Osteocyte (in vitro differentiated cells): ENCODE measurements at regions not wholly inside any gene's neighbourhood (a gene's known extent, or its start where the extent isn't known, plus 50 kb on each side); places are given as distances from the start of the nearest gene placed in this dataset.
"Not testable (repeated sequence)": the region's sequence is repeated elsewhere in the genome, so short reads cannot be mapped to it uniquely, and the experiment has no call there.

Experiments
- DNase-seq: peaks from one replicate; pipeline ENCODE4 v3.0.0; 2021; ENCODE audit warnings: mixed read lengths; ENCODE audit not compliant: unreplicated experiment; ENCODE audit errors: extremely low spot score
- H3K27ac Mint-ChIP-seq: one replicate; pipeline ENCODE4 v1.8.0; 2021; ENCODE audit warnings: mild to moderate bottlenecking, mixed read lengths; ENCODE audit not compliant: unreplicated experiment
- H3K27me3 Mint-ChIP-seq: one replicate; pipeline ENCODE4 v1.8.0; 2021; ENCODE audit warnings: mixed read lengths; ENCODE audit not compliant: unreplicated experiment
- H3K36me3 Mint-ChIP-seq: one replicate; pipeline ENCODE4 v1.8.0; 2021; ENCODE audit warnings: mixed read lengths; ENCODE audit not compliant: unreplicated experiment
- H3K4me1 Mint-ChIP-seq: one replicate; pipeline ENCODE4 v1.8.0; 2021; ENCODE audit warnings: mixed read lengths; ENCODE audit not compliant: unreplicated experiment
- H3K4me3 Mint-ChIP-seq: one replicate; pipeline ENCODE4 v1.8.0; 2021; ENCODE audit warnings: mild to moderate bottlenecking, moderate library complexity, mixed read lengths; ENCODE audit not compliant: unreplicated experiment
- H3K9me3 Mint-ChIP-seq: one replicate; pipeline ENCODE4 v1.8.0; 2021; ENCODE audit warnings: mixed read lengths; ENCODE audit not compliant: unreplicated experiment
- CTCF ChIP-seq: fragments of 200-600 bp; sonication (generic); IDR thresholded peaks from 2 replicates; pipeline ENCODE4 v1.5.0; 2021; ENCODE audit warnings: antibody characterized with exemption, mild to moderate bottlenecking, moderate library complexity

GRCh38 chr13:70218618-70219017, 110.4 kb upstream of the KLHL1 start:
- no peak overlapping the region for H3K27ac Mint-ChIP-seq
- no peaks in the 10 kb centered on the region for H3K4me1 Mint-ChIP-seq
- no peaks in the 10 kb centered on the region for H3K36me3 Mint-ChIP-seq
- H3K27me3 Mint-ChIP-seq, result peaks cover 2% of the 10 kb centered on the region
- H3K4me3 Mint-ChIP-seq, result no peak overlapping the region
- H3K9me3 Mint-ChIP-seq, result no peaks in the 10 kb centered on the region
- DNase-seq, result no peak
- TF ChIP-seq CTCF, result no peak

- peaks cover 14% of the 10 kb centered on the region for H3K9me3 Mint-ChIP-seq
- not testable (repeated sequence) for H3K27ac Mint-ChIP-seq, DNase-seq, H3K4me3 Mint-ChIP-seq, H3K27me3 Mint-ChIP-seq, H3K4me1 Mint-ChIP-seq, H3K36me3 Mint-ChIP-seq
Measured at GRCh38 chr13:70208968-70209367, 100.7 kb upstream of the KLHL1 start.

- peaks cover 18% of the 10 kb centered on the region for H3K9me3 Mint-ChIP-seq
- no peak overlapping the region for H3K4me3 Mint-ChIP-seq
- no peaks in the 10 kb centered on the region for H3K4me1 Mint-ChIP-seq
- no peaks in the 10 kb centered on the region for H3K27me3 Mint-ChIP-seq
- H3K36me3 Mint-ChIP-seq, result no peaks in the 10 kb centered on the region
- no peak overlapping the region for H3K27ac Mint-ChIP-seq
- no peak for TF ChIP-seq CTCF
- no peak for DNase-seq
Measured at GRCh38 chr13:70206671-70207070, 98.4 kb upstream of the KLHL1 start.

GRCh38 chr13:70203661-70204229, 95.5 kb upstream of the KLHL1 start:
- no peak overlapping the region for H3K27ac Mint-ChIP-seq
- no peaks in the 10 kb centered on the region for H3K4me1 Mint-ChIP-seq
- H3K4me3 Mint-ChIP-seq, result no peak overlapping the region
- H3K36me3 Mint-ChIP-seq, result no peaks in the 10 kb centered on the region
- no peak for DNase-seq
- H3K27me3 Mint-ChIP-seq, result no peaks in the 10 kb centered on the region
- no peak for TF ChIP-seq CTCF
- H3K9me3 Mint-ChIP-seq, result peaks cover 8% of the 10 kb centered on the region

- Mint-ChIP-seq H3K4me1 (no peaks in the 10 kb centered on the region), H3K9me3 (peaks cover 6% of the 10 kb centered on the region), H3K27ac (no peak overlapping the region), H3K4me3 (no peak overlapping the region), H3K27me3 (no peaks in the 10 kb centered on the region), H3K36me3 (no peaks in the 10 kb centered on the region)
- no peak for TF ChIP-seq CTCF
- DNase-seq, result no peak
Measured at GRCh38 chr13:70191034-70191433, 82.8 kb upstream of the KLHL1 start.

- H3K27me3 Mint-ChIP-seq, result no peaks in the 10 kb centered on the region
- no peak for DNase-seq
- no peak overlapping the region for H3K27ac Mint-ChIP-seq
- no peak overlapping the region for H3K4me3 Mint-ChIP-seq
- no peaks in the 10 kb centered on the region for H3K4me1 Mint-ChIP-seq
- H3K9me3 Mint-ChIP-seq, result no peaks in the 10 kb centered on the region
- no peak for TF ChIP-seq CTCF
- no peaks in the 10 kb centered on the region for H3K36me3 Mint-ChIP-seq
Measured at GRCh38 chr13:70189981-70190380, 81.7 kb upstream of the KLHL1 start.
